Progenitor cell of endocrine pancreas (in vitro differentiated cells): ENCODE measurements at regions not wholly inside any gene's neighbourhood (a gene's known extent, or its start where the extent isn't known, plus 50 kb on each side); places are given as distances from the start of the nearest gene placed in this dataset.
A peak's percentile ranks its signal among the peaks of the same experiment; 100 is the strongest.
"Not testable (repeated sequence)": the region's sequence is repeated elsewhere in the genome, so short reads cannot be mapped to it uniquely, and the experiment has no call there.

ENCODE experiments used
- DNase-seq: peaks from one replicate; pipeline ENCODE4 v3.0.0; 2021; ENCODE audit warnings: low spot score; ENCODE audit not compliant: unreplicated experiment
- H3K27ac Mint-ChIP-seq: 2 replicates; pipeline ENCODE4 v1.8.0; 2021; ENCODE audit warnings: mild to moderate bottlenecking, moderate library complexity, mixed read lengths
- H3K27me3 Mint-ChIP-seq: 2 replicates; pipeline ENCODE4 v1.8.0; 2021; ENCODE audit warnings: mixed read lengths
- H3K36me3 Mint-ChIP-seq: 2 replicates; pipeline ENCODE4 v1.8.0; 2022; ENCODE audit warnings: mixed read lengths; ENCODE audit not compliant: insufficient read depth
- H3K4me1 Mint-ChIP-seq: 2 replicates; pipeline ENCODE4 v1.8.0; 2021; ENCODE audit warnings: low read depth, mixed read lengths
- H3K4me3 Mint-ChIP-seq: 2 replicates; pipeline ENCODE4 v1.8.0; 2021; ENCODE audit warnings: low read depth, mild to moderate bottlenecking, moderate library complexity, mixed read lengths
- H3K9me3 Mint-ChIP-seq: 2 replicates; pipeline ENCODE4 v1.8.0; 2021; ENCODE audit warnings: low read depth, mixed read lengths
- CTCF ChIP-seq: fragments of 200-600 bp; sonication (generic); IDR thresholded peaks from one replicate; pipeline ENCODE4 v1.5.0; 2021; ENCODE audit warnings: antibody characterized with exemption, mild to moderate bottlenecking; ENCODE audit not compliant: unreplicated experiment

- Mint-ChIP-seq H3K4me1 (peaks cover 4% of the 10 kb centered on the region), H3K4me3 (no peak overlapping the region), H3K9me3 (peaks cover 4% of the 10 kb centered on the region), H3K27me3 (no peaks in the 10 kb centered on the region), H3K36me3 (peaks cover 41% of the 10 kb centered on the region), H3K27ac (no peak overlapping the region)
- TF ChIP-seq CTCF = no peak
- no peak for DNase-seq
Measured at GRCh38 chr6:144497650-144498049, 212.5 kb downstream of the UTRN start.

GRCh38 chr6:144500892-144501291 is 215.8 kb downstream of the UTRN start:
- TF ChIP-seq CTCF = no peak
- H3K36me3 Mint-ChIP-seq = peaks cover 61% of the 10 kb centered on the region
- peak overlapping the region; percentile 67 for H3K27ac Mint-ChIP-seq

GRCh38 chr6:144505214-144505613 is 220.1 kb downstream of the UTRN start:
- not testable (repeated sequence) for H3K27me3 Mint-ChIP-seq, DNase-seq, H3K4me1 Mint-ChIP-seq, H3K4me3 Mint-ChIP-seq
- Mint-ChIP-seq H3K36me3 (peaks cover 64% of the 10 kb centered on the region), H3K9me3 (peaks cover 30% of the 10 kb centered on the region), H3K27ac (peak overlapping the region; percentile 5)

More at GRCh38 chr6:144500892-144501291, 215.8 kb downstream of the UTRN start:
- DNase-seq = no peak
- Mint-ChIP-seq H3K4me3 (no peak overlapping the region), H3K9me3 (peaks cover 27% of the 10 kb centered on the region), H3K4me1 (peaks cover 4% of the 10 kb centered on the region), H3K27me3 (no peaks in the 10 kb centered on the region)

- peaks cover 59% of the 10 kb centered on the region for H3K36me3 Mint-ChIP-seq
- H3K4me1 Mint-ChIP-seq = not testable (repeated sequence)
Measured at GRCh38 chr6:144506051-144506450, 220.9 kb downstream of the UTRN start.

GRCh38 chr6:144507772-144508312 is 222.7 kb downstream of the UTRN start:
- not testable (repeated sequence) for DNase-seq, H3K4me3 Mint-ChIP-seq, H3K4me1 Mint-ChIP-seq, H3K27ac Mint-ChIP-seq, H3K27me3 Mint-ChIP-seq
- H3K36me3 Mint-ChIP-seq = peaks cover 51% of the 10 kb centered on the region
- peaks cover 25% of the 10 kb centered on the region for H3K9me3 Mint-ChIP-seq

More at GRCh38 chr6:144506051-144506450, 220.9 kb downstream of the UTRN start:
- H3K4me3 Mint-ChIP-seq, H3K27ac Mint-ChIP-seq, H3K27me3 Mint-ChIP-seq, DNase-seq: not testable (repeated sequence)
- H3K9me3 Mint-ChIP-seq = peaks cover 30% of the 10 kb centered on the region

GRCh38 chr6:144510859-144511258 is 225.7 kb downstream of the UTRN start:
- H3K4me3 Mint-ChIP-seq = no peak overlapping the region
- peaks cover 28% of the 10 kb centered on the region for H3K36me3 Mint-ChIP-seq
- H3K4me1 Mint-ChIP-seq = no peaks in the 10 kb centered on the region
- H3K27me3 Mint-ChIP-seq = no peaks in the 10 kb centered on the region
- DNase-seq = no peak
- H3K27ac Mint-ChIP-seq = no peak overlapping the region
- no peak for TF ChIP-seq CTCF
- peaks cover 3% of the 10 kb centered on the region for H3K9me3 Mint-ChIP-seq

- no peak for TF ChIP-seq CTCF
- no peaks in the 10 kb centered on the region for H3K9me3 Mint-ChIP-seq
- H3K36me3 Mint-ChIP-seq = peaks cover 18% of the 10 kb centered on the region
- H3K4me3 Mint-ChIP-seq = no peak overlapping the region
- no peak for DNase-seq
- H3K4me1 Mint-ChIP-seq = no peaks in the 10 kb centered on the region
- no peaks in the 10 kb centered on the region for H3K27me3 Mint-ChIP-seq
- H3K27ac Mint-ChIP-seq = peak overlapping the region; percentile 62
Measured at GRCh38 chr6:144515761-144516160, 230.6 kb downstream of the UTRN start.
